Smooth muscle cell (in vitro differentiated cells): ENCODE measurements at regions not wholly inside any gene's neighbourhood (a gene's known extent, or its start where the extent isn't known, plus 50 kb on each side); places are given as distances from the start of the nearest gene placed in this dataset.

ENCODE experiments used
- DNase-seq: peaks from one replicate; lab custom pipeline; 2025; ENCODE audit not compliant: unreplicated experiment; lab: John Stamatoyannopoulos, UW
- H2AFZ ChIP-seq: fragments of 200-600 bp; sonication (generic); 2 replicates; pipeline ENCODE4 v1.6.0; 2016; ENCODE audit warnings: antibody characterized with exemption, low read depth, mild to moderate bottlenecking
- H3F3A ChIP-seq: fragments of 200-600 bp; sonication (generic); 2 replicates; pipeline ENCODE4 v1.6.0; 2017; ENCODE audit warnings: antibody characterized with exemption, low read depth
- H3K27ac ChIP-seq: fragments of 200-600 bp; sonication (generic); 2 replicates; pipeline ENCODE4 v1.5.1; 2016; ENCODE audit warnings: low read depth, mild to moderate bottlenecking
- H3K27me3 ChIP-seq: fragments of 200-600 bp; sonication (generic); 2 replicates; pipeline ENCODE4 v1.6.1; 2016; ENCODE audit warnings: low read depth, mild to moderate bottlenecking
- H3K36me3 ChIP-seq: fragments of 200-600 bp; sonication (generic); 2 replicates; pipeline ENCODE4 v1.5.1; 2016; ENCODE audit warnings: low read depth
- H3K4me1 ChIP-seq: fragments of 200-600 bp; sonication (generic); 2 replicates; pipeline ENCODE4 v1.5.1; 2016; ENCODE audit warnings: low read depth
- H3K4me2 ChIP-seq: fragments of 200-600 bp; sonication (generic); 2 replicates; pipeline ENCODE4 v1.6.0; 2016; ENCODE audit warnings: mild to moderate bottlenecking
- H3K4me3 ChIP-seq: fragments of 200-600 bp; sonication (generic); 2 replicates; pipeline ENCODE4 v1.5.1; 2016; ENCODE audit warnings: mild to moderate bottlenecking
- H3K79me2 ChIP-seq: fragments of 200-600 bp; sonication (generic); 2 replicates; pipeline ENCODE4 v1.6.0; 2016; ENCODE audit warnings: low read depth, mild to moderate bottlenecking
- H3K9ac ChIP-seq: fragments of 200-600 bp; sonication (generic); 2 replicates; pipeline ENCODE4 v1.6.0; 2016; ENCODE audit warnings: low read depth
- H3K9me3 ChIP-seq: fragments of 200-600 bp; sonication (generic); replicated peaks from 2 replicates; pipeline ENCODE4 v1.5.1; 2016; ENCODE audit warnings: low read depth
- H4K20me1 ChIP-seq: fragments of 200-600 bp; sonication (generic); 2 replicates; pipeline ENCODE4 v1.6.0; 2016; ENCODE audit warnings: low read depth
- WGBS: methylation state at CpG from one replicate; pipeline ENCODE4 v1.1.7; 2016; ENCODE audit warnings: low lambda C conversion rate; 5-methylcytosine and 5-hydroxymethylcytosine counted together
- TF ChIP-seq, protein P1 (sequence below): fragments of 200-600 bp; sonication (generic); IDR thresholded peaks from 2 replicates; pipeline ENCODE4 v1.5.1; 2017; ENCODE audit warnings: borderline replicate concordance, mild to moderate bottlenecking, antibody characterized with exemption; ENCODE audit not compliant: insufficient read depth, poor library complexity, severe bottlenecking

DNA sequence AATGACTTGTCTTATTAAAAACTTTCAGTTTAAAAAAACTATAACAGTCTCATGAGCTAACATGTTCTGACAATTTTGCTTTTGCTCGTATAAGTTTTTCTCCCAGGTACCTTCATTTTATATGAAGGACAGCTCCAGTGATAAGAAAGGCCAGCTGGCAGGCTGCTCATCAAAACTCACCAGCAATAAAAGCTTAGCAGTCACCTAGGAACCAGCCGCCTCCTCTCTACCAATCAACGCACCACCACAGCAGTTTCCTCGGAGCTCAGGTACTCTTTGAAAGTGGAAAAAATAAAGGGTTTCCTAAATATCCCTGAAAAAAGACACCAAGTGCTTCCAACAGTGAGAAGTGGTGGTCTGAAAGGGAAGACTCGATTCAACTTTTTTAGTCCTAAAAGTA, 100.9 kb upstream of the CCDC150 start:
- peaks cover 29% of the 10 kb centered on the region for H3K79me2 ChIP-seq
- H4K20me1 ChIP-seq, result peaks cover 10% of the 10 kb centered on the region
- no peaks in the 10 kb centered on the region for H3F3A ChIP-seq
- no peak overlapping the region for H3K4me3 ChIP-seq
- 85% methylated on average over 5 of the region's 5 CpGs for WGBS
- H3K27ac ChIP-seq, result no peak overlapping the region
- H3K4me2 ChIP-seq, result no peak overlapping the region
- no peaks in the 10 kb centered on the region for H3K36me3 ChIP-seq
- no peaks in the 10 kb centered on the region for H3K4me1 ChIP-seq
- no peak for DNase-seq
- H3K9me3 ChIP-seq, result no peaks in the 10 kb centered on the region
- H3K9ac ChIP-seq, result no peak overlapping the region
- TF ChIP-seq, protein P1, sequence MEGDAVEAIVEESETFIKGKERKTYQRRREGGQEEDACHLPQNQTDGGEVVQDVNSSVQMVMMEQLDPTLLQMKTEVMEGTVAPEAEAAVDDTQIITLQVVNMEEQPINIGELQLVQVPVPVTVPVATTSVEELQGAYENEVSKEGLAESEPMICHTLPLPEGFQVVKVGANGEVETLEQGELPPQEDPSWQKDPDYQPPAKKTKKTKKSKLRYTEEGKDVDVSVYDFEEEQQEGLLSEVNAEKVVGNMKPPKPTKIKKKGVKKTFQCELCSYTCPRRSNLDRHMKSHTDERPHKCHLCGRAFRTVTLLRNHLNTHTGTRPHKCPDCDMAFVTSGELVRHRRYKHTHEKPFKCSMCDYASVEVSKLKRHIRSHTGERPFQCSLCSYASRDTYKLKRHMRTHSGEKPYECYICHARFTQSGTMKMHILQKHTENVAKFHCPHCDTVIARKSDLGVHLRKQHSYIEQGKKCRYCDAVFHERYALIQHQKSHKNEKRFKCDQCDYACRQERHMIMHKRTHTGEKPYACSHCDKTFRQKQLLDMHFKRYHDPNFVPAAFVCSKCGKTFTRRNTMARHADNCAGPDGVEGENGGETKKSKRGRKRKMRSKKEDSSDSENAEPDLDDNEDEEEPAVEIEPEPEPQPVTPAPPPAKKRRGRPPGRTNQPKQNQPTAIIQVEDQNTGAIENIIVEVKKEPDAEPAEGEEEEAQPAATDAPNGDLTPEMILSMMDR, result no peak
- no peak overlapping the region for H2AFZ ChIP-seq
- H3K27me3 ChIP-seq, result no peaks in the 10 kb centered on the region

DNA sequence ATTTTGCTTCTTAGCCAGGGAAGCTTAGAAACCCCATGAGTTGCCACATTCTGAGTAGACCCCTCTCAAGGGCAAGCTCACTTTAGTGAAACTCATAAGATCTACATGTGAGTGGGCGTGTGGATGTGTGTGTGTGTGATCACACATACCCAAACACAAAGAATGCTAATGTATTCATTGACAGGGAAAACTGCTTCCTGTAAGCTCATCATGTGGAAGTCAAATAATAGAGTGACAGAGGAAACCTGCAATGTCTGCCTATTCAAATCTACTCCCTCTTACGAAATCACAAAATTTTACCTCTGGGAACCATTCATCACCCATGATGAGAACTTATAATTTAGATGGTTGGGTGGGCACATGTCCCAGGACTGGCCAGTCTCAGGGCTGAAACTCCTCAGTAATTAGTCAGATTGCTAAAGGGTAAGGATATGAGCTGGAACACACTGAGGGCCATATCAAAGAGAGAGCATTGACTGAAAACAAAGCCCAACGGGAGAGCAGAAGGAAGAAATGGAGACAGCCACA, 94.5 kb upstream of the CCDC150 start:
- Histone ChIP-seq H3K36me3 (no peaks in the 10 kb centered on the region), H3K27me3 (no peaks in the 10 kb centered on the region), H3K79me2 (peaks cover 10% of the 10 kb centered on the region), H3K4me3 (no peak overlapping the region), H3F3A (no peaks in the 10 kb centered on the region), H3K9ac (no peak overlapping the region), H3K27ac (no peak overlapping the region), H4K20me1 (no peaks in the 10 kb centered on the region), H3K4me1 (no peaks in the 10 kb centered on the region), H2AFZ (no peak overlapping the region), H3K4me2 (no peak overlapping the region), H3K9me3 (no peaks in the 10 kb centered on the region)
- TF ChIP-seq, protein P1, result no peak
- no peak for DNase-seq
- WGBS, result 82% methylated on average over 3 of the region's 3 CpGs

DNA sequence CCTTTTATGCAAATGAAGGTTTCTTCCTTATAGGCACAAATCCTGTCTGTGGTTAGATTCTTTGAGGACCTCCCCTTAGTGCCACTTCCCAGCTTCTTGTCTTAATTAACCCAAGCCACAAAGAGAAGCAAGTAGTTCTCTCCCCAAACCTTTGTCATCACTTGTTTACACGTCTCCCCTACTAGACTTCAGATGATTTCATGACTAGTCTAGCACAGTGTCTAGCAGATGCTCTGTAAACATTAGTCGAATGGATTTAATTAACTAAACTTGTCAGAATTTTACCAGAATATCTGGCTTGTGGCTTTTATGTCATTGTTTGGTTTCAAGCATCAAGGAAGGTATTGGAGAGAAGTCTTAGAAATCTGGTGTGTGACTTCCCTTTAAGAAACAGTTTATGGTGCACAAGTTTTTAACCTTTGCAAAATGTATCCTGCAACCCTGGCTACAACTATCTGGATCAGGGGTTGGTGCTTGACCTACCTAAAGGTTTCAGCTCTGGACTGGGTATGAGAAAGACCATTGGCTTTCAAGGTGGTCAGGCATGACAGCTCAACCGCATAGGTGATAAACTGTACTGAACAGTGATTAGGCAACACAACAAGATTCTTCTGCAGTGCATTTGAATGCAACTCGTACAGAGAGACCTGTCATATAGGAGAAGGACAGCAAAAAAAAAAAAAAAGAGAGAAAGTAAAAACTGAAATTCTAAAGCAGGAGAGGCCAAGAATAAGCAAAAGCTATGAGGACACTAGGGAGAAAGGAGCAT, 93.2 kb upstream of the CCDC150 start:
- H3K27me3 ChIP-seq, result no peaks in the 10 kb centered on the region
- no peaks in the 10 kb centered on the region for H3F3A ChIP-seq
- peaks cover 3% of the 10 kb centered on the region for H4K20me1 ChIP-seq
- H3K4me1 ChIP-seq, result no peaks in the 10 kb centered on the region
- no peak overlapping the region for H2AFZ ChIP-seq
- TF ChIP-seq, protein P1, result no peak
- no peak overlapping the region for H3K4me3 ChIP-seq
- WGBS, result 62% methylated on average over 4 of the region's 4 CpGs
- no peak overlapping the region for H3K27ac ChIP-seq
- no peak for DNase-seq
- H3K36me3 ChIP-seq, result no peaks in the 10 kb centered on the region
- H3K9me3 ChIP-seq, result no peaks in the 10 kb centered on the region
- H3K4me2 ChIP-seq, result no peak overlapping the region
- H3K79me2 ChIP-seq, result peaks cover 12% of the 10 kb centered on the region
- no peak overlapping the region for H3K9ac ChIP-seq

DNA sequence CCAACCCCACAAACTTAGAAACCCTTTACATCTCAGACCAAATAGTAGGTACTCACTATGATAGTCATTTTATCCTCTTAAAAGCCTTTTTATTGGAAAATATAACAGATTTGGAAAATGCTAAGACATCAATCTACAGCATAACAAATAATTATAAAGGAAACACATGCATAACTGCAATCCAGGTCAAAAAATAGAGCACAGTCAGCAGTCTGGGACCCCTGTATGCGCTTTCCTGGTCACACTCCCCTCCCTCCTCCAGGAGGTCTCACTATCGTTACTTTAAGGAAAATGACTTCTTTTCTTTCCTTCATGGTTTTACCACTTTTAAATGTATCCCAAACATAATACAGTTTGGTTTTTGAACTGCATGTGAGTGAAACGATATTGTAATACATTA, 90.5 kb upstream of the CCDC150 start:
- no peak for DNase-seq

More for the DNA sequence above, 90.5 kb upstream of the CCDC150 start:
- H4K20me1 ChIP-seq, result peaks cover 3% of the 10 kb centered on the region
- no peak overlapping the region for H3K9ac ChIP-seq
- no peak overlapping the region for H2AFZ ChIP-seq
- H3K27ac ChIP-seq, result no peak overlapping the region
- no peak overlapping the region for H3K4me2 ChIP-seq
- TF ChIP-seq, protein P1, result no peak
- no peaks in the 10 kb centered on the region for H3K36me3 ChIP-seq
- no peaks in the 10 kb centered on the region for H3K4me1 ChIP-seq
- H3K9me3 ChIP-seq, result no peaks in the 10 kb centered on the region
- peaks cover 12% of the 10 kb centered on the region for H3K79me2 ChIP-seq
- over 99% methylated on average over 3 of the region's 3 CpGs for WGBS
- no peaks in the 10 kb centered on the region for H3K27me3 ChIP-seq
- no peak overlapping the region for H3K4me3 ChIP-seq
- no peaks in the 10 kb centered on the region for H3F3A ChIP-seq
